Uterus (tissue), 2 donors: ENCODE measurements at regions not wholly inside any gene's neighbourhood (a gene's known extent, or its start where the extent isn't known, plus 50 kb on each side); places are given as distances from the start of the nearest gene placed in this dataset.

Experiments
- CTCF ChIP-seq, 4 experiments: fragments of 200-600 bp in 2 of 4; fragments of 450-650 bp in 2 of 4; sonication (generic) in 2 of 4; IDR thresholded peaks; one replicate each; pipeline ENCODE4 v1.5.1; 2016 to 2019; ENCODE audit warnings: antibody characterized with exemption in 4 of 4, mild to moderate bottlenecking in 2 of 4, moderate library complexity in 1 of 4
- POLR2A ChIP-seq, 2 donors: fragments of 450-650 bp; IDR thresholded peaks; one replicate each; pipeline ENCODE4 v1.6.1; 2016; ENCODE audit warnings: antibody characterized with exemption in 2 of 2, mild to moderate bottlenecking in 1 of 2, moderate library complexity in 1 of 2

DNA sequence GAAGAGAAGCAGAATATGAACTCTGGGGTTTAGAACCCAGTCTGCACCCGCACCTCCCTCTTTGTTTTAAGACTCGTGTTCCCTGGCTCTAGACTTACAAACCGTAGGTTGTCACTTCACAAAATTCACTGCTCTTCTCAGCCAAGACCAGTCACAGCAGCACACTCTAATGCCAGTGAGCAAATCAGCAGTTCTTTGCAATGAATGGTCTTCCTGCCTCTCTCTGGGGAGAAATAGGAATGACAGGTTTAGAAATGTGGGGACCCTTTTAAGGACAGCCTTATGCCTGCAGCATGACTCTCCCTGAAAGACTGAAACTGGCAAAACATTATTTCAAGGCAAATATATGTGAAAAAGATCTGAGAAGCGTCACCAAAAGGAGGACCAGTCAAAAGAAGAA lies 156.9 kb downstream of the KCTD15 start:
- TF ChIP-seq POLR2A (IDR thresholded peaks at IDR 0.05), result no peak
- no peak for TF ChIP-seq CTCF (IDR thresholded peaks at IDR 0.05)
